GM12872 (cell line): ENCODE measurements at regions not wholly inside any gene's neighbourhood (a gene's known extent, or its start where the extent isn't known, plus 50 kb on each side); places are given as distances from the start of the nearest gene placed in this dataset.

Source experiments
- TF ChIP-seq, protein P1 (sequence below): IDR thresholded peaks from 3 replicates; pipeline ENCODE4 v1.5.1; 2011; ENCODE audit warnings: low read depth, mild to moderate bottlenecking, low read length, moderate library complexity; ENCODE audit not compliant: insufficient read depth

DNA sequence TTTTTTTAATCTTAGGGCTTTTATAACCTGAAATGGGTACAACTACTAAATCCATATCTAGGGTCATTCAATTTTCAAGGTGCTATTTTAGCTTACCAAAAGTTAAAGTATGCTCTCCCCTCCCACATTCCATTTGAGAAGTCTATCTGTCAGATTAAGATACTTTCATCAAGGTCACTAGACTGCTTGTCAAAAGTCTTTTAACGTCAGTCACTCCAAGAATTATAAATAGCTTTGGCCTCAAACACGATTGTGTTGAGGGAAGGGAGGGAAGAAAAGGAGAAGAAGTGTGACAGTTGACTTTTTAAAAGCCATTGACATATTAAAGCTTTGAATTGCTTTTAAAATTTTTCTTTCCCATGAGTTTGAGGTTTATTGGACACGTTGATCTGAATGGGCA, 175.8 kb downstream of the PTGER3 start:
- TF ChIP-seq, protein P1, sequence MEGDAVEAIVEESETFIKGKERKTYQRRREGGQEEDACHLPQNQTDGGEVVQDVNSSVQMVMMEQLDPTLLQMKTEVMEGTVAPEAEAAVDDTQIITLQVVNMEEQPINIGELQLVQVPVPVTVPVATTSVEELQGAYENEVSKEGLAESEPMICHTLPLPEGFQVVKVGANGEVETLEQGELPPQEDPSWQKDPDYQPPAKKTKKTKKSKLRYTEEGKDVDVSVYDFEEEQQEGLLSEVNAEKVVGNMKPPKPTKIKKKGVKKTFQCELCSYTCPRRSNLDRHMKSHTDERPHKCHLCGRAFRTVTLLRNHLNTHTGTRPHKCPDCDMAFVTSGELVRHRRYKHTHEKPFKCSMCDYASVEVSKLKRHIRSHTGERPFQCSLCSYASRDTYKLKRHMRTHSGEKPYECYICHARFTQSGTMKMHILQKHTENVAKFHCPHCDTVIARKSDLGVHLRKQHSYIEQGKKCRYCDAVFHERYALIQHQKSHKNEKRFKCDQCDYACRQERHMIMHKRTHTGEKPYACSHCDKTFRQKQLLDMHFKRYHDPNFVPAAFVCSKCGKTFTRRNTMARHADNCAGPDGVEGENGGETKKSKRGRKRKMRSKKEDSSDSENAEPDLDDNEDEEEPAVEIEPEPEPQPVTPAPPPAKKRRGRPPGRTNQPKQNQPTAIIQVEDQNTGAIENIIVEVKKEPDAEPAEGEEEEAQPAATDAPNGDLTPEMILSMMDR = no peak

DNA sequence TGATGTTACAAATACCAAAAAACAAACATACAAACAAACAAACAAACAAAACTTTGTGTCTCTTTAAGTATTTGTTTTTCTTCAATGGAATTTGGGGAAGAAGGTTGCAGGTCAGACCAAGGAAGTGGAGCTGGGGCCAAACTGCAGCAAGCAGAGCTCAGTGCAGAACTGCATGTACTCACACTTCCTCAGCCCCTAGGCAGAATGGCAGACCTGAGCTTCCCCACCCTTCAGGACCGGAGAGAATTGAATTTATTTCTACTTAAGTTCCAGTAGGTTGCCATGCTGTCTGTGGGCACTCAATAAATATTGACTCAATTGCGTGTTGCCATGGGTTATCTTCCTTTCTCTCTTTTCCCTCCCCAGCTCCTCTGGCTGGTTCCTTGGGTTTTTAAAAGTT, 173.6 kb downstream of the PTGER3 start:
- TF ChIP-seq, protein P1 = no peak

DNA sequence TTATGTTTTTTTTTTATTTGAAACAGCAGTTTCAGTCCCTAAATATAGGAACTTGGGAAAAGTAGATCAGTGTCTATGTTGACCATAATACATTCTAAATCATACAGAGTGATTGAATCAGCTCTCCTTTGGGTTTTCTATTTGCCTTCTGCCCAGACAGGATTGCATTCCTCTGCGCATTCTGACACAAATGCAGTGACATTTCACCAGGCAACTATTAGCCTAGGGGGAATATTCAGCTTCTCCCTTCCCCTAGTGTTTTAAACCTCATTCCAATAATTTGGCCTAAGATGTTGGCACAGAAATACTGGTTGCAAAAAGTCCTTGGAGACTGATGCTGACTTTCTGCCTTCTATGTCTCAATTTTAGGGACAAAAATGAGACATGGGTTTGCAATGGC, 172.8 kb downstream of the PTGER3 start:
- TF ChIP-seq, protein P1 = no peak

DNA sequence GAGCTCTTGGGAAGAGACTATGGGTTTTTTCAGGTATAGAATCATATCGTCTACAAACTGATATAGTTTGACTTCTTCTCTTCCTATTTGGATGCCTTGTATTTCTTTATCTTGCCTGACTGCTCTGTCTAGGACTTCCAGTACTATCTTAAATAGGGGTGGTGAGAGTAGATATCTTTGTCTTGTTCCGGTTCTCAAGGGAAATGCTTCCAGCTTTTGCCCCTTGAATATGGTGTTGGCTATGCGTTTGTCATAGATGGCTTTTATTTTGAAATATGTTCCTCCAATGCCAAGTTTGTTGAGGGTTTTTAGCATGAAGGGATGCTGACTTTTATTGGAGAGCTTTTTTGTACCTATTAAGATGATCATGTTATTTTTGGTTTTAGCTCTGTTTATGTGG, 170.3 kb downstream of the PTGER3 start:
- TF ChIP-seq, protein P1 = no peak

DNA sequence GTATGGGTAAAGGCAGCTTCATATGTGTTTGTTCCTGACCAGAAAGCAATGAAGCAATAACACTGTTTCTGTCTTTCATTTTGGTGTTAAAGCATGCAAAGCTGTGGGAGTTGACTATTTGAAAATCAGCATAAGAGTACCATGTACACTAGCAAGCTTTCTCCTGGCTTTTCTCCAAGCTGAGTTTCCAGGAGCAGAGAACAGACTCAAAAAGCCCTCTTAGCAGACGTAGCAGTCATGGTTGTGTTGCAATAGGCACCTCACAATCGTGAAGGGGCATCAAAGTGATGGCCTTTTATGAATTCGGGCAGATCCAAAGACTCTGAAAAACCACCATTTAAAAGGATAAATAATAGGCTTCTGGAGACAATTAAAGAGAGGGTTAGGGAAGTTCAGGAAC, 159.7 kb downstream of the PTGER3 start:
- TF ChIP-seq, protein P1 = no peak

DNA sequence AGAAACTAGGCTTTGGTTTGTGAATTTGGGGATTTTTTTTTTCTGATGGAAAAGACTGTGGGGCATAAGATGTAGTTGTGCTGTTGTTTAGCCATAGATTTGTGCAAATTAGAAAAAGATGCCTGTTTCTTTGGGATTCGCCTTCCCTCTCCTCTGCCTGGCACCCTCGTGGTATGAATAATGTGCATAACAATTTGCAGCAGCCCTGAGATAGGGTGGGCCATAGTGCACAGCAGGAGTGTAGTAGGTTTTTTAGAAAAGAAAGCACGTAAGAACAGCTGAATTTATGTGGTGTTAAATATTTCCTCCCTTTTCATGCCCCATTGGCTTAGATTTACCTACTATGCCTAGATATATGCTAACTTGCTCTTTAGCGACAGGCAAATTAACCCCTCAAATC, 158.9 kb downstream of the PTGER3 start:
- TF ChIP-seq, protein P1 = no peak

DNA sequence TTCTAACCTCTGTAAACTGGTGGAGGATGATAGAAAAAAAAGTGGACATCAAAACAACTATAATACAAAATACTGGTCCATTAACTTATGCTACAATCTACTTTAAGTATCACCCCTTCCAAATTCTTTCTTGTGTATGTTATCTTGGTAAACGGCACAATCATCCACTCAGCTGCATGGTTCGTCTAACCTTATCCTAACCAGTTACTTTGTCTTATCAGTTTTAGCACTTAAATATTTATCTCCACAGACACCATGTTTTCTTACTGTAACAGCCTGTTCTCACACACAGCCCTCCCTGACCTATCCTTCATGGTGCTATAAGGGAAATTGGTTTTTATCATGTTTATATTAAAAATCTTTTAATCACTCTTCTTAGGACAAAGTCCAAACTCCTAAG, 157.2 kb downstream of the PTGER3 start:
- TF ChIP-seq, protein P1 = no peak
